Right lobe of liver (tissue), 6 donors: ENCODE measurements at regions not wholly inside any gene's neighbourhood (a gene's known extent, or its start where the extent isn't known, plus 50 kb on each side); places are given as distances from the start of the nearest gene placed in this dataset.
"Not testable (repeated sequence)": the region's sequence is repeated elsewhere in the genome, so short reads cannot be mapped to it uniquely, and the experiment has no call there.

Source experiments
- ATAC-seq, 4 donors: fragments of 200-7000 bp; cut with Tn5 transposase; one replicate each; pipeline ENCODE4 v1.9.1; 2020; ENCODE audit warnings: mild to moderate bottlenecking in 4 of 4, moderate library complexity in 4 of 4
- DNase-seq, 3 donors: peaks; one replicate each; pipeline ENCODE4 v3.0.0-alpha.2; 2020
- H3K27ac ChIP-seq, 3 donors: fragments of 200-600 bp; one replicate each; pipeline ENCODE4 v1.8.0; 2022
- H3K27me3 ChIP-seq, 2 donors: fragments of 200-600 bp; one replicate each; pipeline ENCODE4 v1.8.0; 2022
- H3K36me3 ChIP-seq, 4 donors: fragments of 200-600 bp; sonication (generic) in 1 of 4; one replicate each; pipeline versions ENCODE4 v1.5.1 to v1.8.0; 2017 to 2022; ENCODE audit warnings: control low read depth in 1 of 4
- H3K4me1 ChIP-seq, 4 donors: fragments of 200-600 bp; sonication (generic) in 1 of 4; one replicate each; pipeline versions ENCODE4 v1.5.1 to v1.8.0; 2017 to 2022; ENCODE audit warnings: control low read depth in 1 of 4
- H3K4me3 ChIP-seq, 3 donors: fragments of 200-600 bp; one replicate each; pipeline ENCODE4 v1.8.0; 2022
- H3K9me3 ChIP-seq, 4 donors: fragments of 200-600 bp; sonication (generic) in 1 of 4; one replicate each; pipeline versions ENCODE4 v1.5.1 to v1.8.0; 2017 to 2022; ENCODE audit warnings: control low read depth in 1 of 4
- CTCF ChIP-seq, 4 donors: fragments of 200-600 bp in 3 of 4; fragments of 450-650 bp in 1 of 4; IDR thresholded peaks; one replicate each; pipeline versions ENCODE4 v1.5.1 to v1.8.0; 2016 to 2022; ENCODE audit warnings: antibody characterized with exemption in 4 of 4, mild to moderate bottlenecking in 2 of 4
- POLR2A ChIP-seq: fragments of 450-650 bp; IDR thresholded peaks from one replicate; pipeline ENCODE4 v1.6.1; 2017; ENCODE audit warnings: antibody characterized with exemption, mild to moderate bottlenecking
- WGBS: methylation state at CpG from one replicate; pipeline ENCODE4 v1.1.6; 2018; ENCODE audit warnings: low coverage, low lambda C conversion rate; ENCODE audit not compliant: insufficient coverage; ENCODE audit errors: missing lambda C conversion rate; 5-methylcytosine and 5-hydroxymethylcytosine counted together
- intact Hi-C, 2 donors: fragments of 100-400 bp; cut with DNase I; formaldehyde crosslinking; loops; one replicate each; pipeline versions ENCODE4 v1.11.2 to v1.14.1; 2022
- donor health status: DM: no; HTN: yes; CAD: no.
- donor health status: DM: no; HTN: no; CAD: no.
- donor health status: DM: no; HTN: no; CAD: no.
- donor health status: DM: no; HTN: yes; CAD: no.
- donor health status: DM: no; HTN: yes; CAD: no.

- H3K27me3 ChIP-seq = peaks cover 0 to 5% of the 10 kb centered on the region in 2 donors
- no peak overlapping the region for H3K4me3 ChIP-seq
- TF ChIP-seq CTCF (IDR thresholded peaks at IDR 0.05) = no peak
- TF ChIP-seq POLR2A = no peak
- 8% methylated on average over 1 of the region's 1 CpG for WGBS
- H3K4me1 ChIP-seq = no peaks in the 10 kb centered on the region
- no peak for DNase-seq
- H3K27ac ChIP-seq = no peak overlapping the region
- no peaks in the 10 kb centered on the region for H3K9me3 ChIP-seq
- intact Hi-C loops = no loop called here
- no peaks in the 10 kb centered on the region for H3K36me3 ChIP-seq
- no peak for ATAC-seq
Measured at GRCh38 chrX:78822157-78822690, 74.7 kb downstream of the LPAR4 start.

DNA sequence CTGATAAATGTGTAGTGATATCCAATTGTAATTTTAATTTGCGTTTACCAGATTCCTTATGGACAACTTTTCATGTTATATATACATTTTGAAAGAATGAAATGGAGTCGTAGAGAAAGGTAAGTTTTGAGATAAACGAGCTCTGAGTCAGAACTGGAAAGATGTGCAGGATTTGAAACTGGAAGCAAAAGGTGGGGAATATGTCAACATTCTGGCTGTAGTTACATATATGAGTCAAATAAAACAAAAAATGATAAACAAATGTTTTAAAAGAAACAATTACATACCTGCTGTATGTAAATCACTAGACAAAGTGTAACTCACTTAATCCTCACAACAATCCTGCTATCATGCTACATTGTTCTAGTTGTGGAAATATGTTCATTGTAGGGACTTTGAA, 84.0 kb downstream of the LPAR4 start:
- WGBS = 36% methylated on average over 3 of the region's 3 CpGs
- Histone ChIP-seq H3K4me1 (no peaks in the 10 kb centered on the region), H3K36me3 (no peaks in the 10 kb centered on the region), H3K4me3 (no peak overlapping the region), H3K27me3 (no peaks in the 10 kb centered on the region), H3K27ac (no peak overlapping the region), H3K9me3 (no peaks in the 10 kb centered on the region)
- ATAC-seq = no peak
- DNase-seq = no peak
- intact Hi-C loops = no loop called here
- TF ChIP-seq POLR2A (no peak), CTCF (IDR thresholded peaks at IDR 0.05) (no peak)

- TF ChIP-seq CTCF (IDR thresholded peaks at IDR 0.05) (no peak), POLR2A (no peak)
- H3K36me3 ChIP-seq = no peaks in the 10 kb centered on the region
- no peaks in the 10 kb centered on the region for H3K9me3 ChIP-seq
- peaks cover 0 to 5% of the 10 kb centered on the region in 2 donors for H3K27me3 ChIP-seq
- no peaks in the 10 kb centered on the region for H3K4me1 ChIP-seq
- intact Hi-C loops = no loop called here
- H3K27ac ChIP-seq = no peak overlapping the region
- DNase-seq (no peak), ATAC-seq (no peak)
- H3K4me3 ChIP-seq = no peak overlapping the region
Measured at GRCh38 chrX:78838709-78839108, 91.2 kb downstream of the LPAR4 start.

DNA sequence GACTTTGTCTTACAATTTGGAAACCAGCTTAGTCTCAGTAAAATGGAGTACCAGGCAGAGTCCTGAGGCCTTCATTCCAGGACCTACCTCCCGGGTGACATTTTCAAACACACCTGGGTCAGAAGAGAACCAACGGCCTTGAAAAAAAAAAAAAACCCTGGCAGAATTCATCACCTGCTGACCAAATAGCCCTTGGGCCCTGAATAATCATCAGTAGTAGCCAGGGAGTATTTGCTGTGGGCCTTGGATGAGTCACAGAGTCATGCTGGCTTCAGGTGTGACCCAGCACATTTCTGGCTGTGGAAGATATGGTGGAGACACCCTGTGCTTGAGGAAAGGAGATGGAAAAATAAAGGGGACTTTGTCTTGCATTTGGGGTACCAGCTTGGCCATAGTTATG, 92.2 kb downstream of the LPAR4 start:
- no peak for TF ChIP-seq POLR2A
- TF ChIP-seq CTCF (IDR thresholded peaks at IDR 0.05) = no peak
- Histone ChIP-seq H3K4me1 (no peaks in the 10 kb centered on the region), H3K4me3 (no peak overlapping the region), H3K27me3 (peaks cover 0 to 5% of the 10 kb centered on the region in 2 donors), H3K27ac (no peak overlapping the region), H3K9me3 (no peaks in the 10 kb centered on the region), H3K36me3 (no peaks in the 10 kb centered on the region)
- DNase-seq = no peak
- no peak for ATAC-seq
- 32% methylated on average over 2 of the region's 2 CpGs for WGBS
- intact Hi-C loops = no loop called here

- H3K27me3 ChIP-seq, DNase-seq, H3K4me1 ChIP-seq, H3K27ac ChIP-seq, H3K36me3 ChIP-seq, intact Hi-C loops, H3K9me3 ChIP-seq, ATAC-seq, H3K4me3 ChIP-seq: not testable (repeated sequence)
- WGBS = 75% methylated on average over 6 of the region's 6 CpGs
Measured at GRCh38 chrX:78844218-78844617, 96.7 kb downstream of the LPAR4 start.

- WGBS = 81% methylated on average over 3 of the region's 3 CpGs
- H3K27me3 ChIP-seq, DNase-seq, intact Hi-C loops, H3K27ac ChIP-seq, H3K9me3 ChIP-seq, H3K4me3 ChIP-seq, H3K36me3 ChIP-seq, ATAC-seq, H3K4me1 ChIP-seq: not testable (repeated sequence)
Measured at GRCh38 chrX:78881248-78881647, 63.9 kb upstream of the P2RY10 start.
